ENCODE measurements at regions not wholly inside any gene's neighbourhood (a gene's known extent, or its start where the extent isn't known, plus 50 kb on each side); places are given as distances from the start of the nearest gene placed in this dataset.

DNA sequence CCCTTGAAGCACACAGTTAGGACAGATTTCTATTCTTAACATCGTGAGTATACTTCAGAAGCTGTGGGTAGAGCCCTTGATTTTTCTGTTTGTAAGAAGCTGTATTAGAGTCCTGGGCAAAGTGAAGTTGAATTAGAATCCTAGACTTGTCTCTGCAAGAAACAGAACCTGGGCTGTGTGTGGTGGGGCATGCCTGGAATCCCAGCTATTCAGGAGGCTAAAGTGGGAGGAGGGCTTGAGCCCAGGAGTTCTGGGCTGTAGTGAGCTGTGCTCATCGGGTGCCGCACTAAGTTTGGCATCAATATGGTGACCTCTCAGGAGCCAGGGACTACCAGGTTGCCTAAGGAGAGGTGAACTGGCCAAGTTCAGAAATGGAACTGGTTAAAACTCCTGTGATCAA, 183.4 kb downstream of the GNAI1 start:
- no peak for TF ChIP-seq POLR2A (IDR thresholded peaks at IDR 0.05; ENCODE audit: extremely low read depth, insufficient read length)
- TF ChIP-seq, protein P1, sequence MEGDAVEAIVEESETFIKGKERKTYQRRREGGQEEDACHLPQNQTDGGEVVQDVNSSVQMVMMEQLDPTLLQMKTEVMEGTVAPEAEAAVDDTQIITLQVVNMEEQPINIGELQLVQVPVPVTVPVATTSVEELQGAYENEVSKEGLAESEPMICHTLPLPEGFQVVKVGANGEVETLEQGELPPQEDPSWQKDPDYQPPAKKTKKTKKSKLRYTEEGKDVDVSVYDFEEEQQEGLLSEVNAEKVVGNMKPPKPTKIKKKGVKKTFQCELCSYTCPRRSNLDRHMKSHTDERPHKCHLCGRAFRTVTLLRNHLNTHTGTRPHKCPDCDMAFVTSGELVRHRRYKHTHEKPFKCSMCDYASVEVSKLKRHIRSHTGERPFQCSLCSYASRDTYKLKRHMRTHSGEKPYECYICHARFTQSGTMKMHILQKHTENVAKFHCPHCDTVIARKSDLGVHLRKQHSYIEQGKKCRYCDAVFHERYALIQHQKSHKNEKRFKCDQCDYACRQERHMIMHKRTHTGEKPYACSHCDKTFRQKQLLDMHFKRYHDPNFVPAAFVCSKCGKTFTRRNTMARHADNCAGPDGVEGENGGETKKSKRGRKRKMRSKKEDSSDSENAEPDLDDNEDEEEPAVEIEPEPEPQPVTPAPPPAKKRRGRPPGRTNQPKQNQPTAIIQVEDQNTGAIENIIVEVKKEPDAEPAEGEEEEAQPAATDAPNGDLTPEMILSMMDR (IDR thresholded peaks at IDR 0.05; ENCODE audit: low read depth, low read length): no peak
- no peak for TF ChIP-seq MAX (IDR thresholded peaks at IDR 0.05; ENCODE audit: low read depth, low read length)
- TF ChIP-seq MYC (IDR thresholded peaks at IDR 0.05; ENCODE audit: low read depth, low read length): no peak
